ENCODE measurements at regions not wholly inside any gene's neighbourhood (a gene's known extent, or its start where the extent isn't known, plus 50 kb on each side); places are given as distances from the start of the nearest gene placed in this dataset.

- Histone ChIP-seq H3K4me1 (no peaks in the 10 kb centered on the region), H3K27me3 (no peaks in the 10 kb centered on the region), H3K9me3 (peaks cover 0 to 6% (median 3%) of the 10 kb centered on the region in 4 donors), H3K27ac (no peak overlapping the region), H3K36me3 (no peaks in the 10 kb centered on the region), H3K4me3 (no peak overlapping the region)
- intact Hi-C loops (cut with DNase I; ENCODE audit: low total_unique reads): no loop called here
- no peak for DNase-seq
- TF ChIP-seq, protein P1, sequence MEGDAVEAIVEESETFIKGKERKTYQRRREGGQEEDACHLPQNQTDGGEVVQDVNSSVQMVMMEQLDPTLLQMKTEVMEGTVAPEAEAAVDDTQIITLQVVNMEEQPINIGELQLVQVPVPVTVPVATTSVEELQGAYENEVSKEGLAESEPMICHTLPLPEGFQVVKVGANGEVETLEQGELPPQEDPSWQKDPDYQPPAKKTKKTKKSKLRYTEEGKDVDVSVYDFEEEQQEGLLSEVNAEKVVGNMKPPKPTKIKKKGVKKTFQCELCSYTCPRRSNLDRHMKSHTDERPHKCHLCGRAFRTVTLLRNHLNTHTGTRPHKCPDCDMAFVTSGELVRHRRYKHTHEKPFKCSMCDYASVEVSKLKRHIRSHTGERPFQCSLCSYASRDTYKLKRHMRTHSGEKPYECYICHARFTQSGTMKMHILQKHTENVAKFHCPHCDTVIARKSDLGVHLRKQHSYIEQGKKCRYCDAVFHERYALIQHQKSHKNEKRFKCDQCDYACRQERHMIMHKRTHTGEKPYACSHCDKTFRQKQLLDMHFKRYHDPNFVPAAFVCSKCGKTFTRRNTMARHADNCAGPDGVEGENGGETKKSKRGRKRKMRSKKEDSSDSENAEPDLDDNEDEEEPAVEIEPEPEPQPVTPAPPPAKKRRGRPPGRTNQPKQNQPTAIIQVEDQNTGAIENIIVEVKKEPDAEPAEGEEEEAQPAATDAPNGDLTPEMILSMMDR (IDR thresholded peaks at IDR 0.05): no peak
- TF ChIP-seq POLR2A (IDR thresholded peaks at IDR 0.05) (no peak), EP300 (IDR thresholded peaks at IDR 0.05) (no peak), POLR2AphosphoS5 (IDR thresholded peaks at IDR 0.05) (no peak)
- 67 to 77% (median 72%) methylated on average over 2 of the region's 2 CpGs for WGBS, 5 donors
Measured at GRCh38 chr14:45998554-45998953, 653.0 kb downstream of the RPL10L start.

- H3K36me3 ChIP-seq: no peaks in the 10 kb centered on the region
- no peaks in the 10 kb centered on the region for H3K4me1 ChIP-seq
- 84 to 89% (median 87%) methylated on average over 3 of the region's 3 CpGs for WGBS, 5 donors
- intact Hi-C loops (cut with DNase I; ENCODE audit: low total_unique reads): no loop called here
- no peaks in the 10 kb centered on the region for H3K27me3 ChIP-seq
- H3K9me3 ChIP-seq: peaks cover 0 to 8% (median 0%) of the 10 kb centered on the region in 4 donors
- no peak overlapping the region for H3K4me3 ChIP-seq
- DNase-seq: no peak
- TF ChIP-seq, protein P1 (IDR thresholded peaks at IDR 0.05): peak in 1 of 7 experiments; percentile 9
- TF ChIP-seq POLR2AphosphoS5 (IDR thresholded peaks at IDR 0.05): no peak
- no peak overlapping the region for H3K27ac ChIP-seq
Measured at GRCh38 chr14:45990252-45990651, 661.3 kb downstream of the RPL10L start.

GRCh38 chr14:45976001-45976400, 675.6 kb downstream of the RPL10L start:
- Histone ChIP-seq H3K27me3 (no peaks in the 10 kb centered on the region), H3K4me3 (no peak overlapping the region), H3K36me3 (no peaks in the 10 kb centered on the region), H3K27ac (no peak overlapping the region), H3K4me1 (no peaks in the 10 kb centered on the region), H3K9me3 (no peaks in the 10 kb centered on the region)
- 75 to 86% (median 79%) methylated on average over 2 of the region's 2 CpGs for WGBS, 5 donors
- intact Hi-C loops (cut with DNase I; ENCODE audit: low total_unique reads): no loop called here
- DNase-seq: no peak
- TF ChIP-seq POLR2A (IDR thresholded peaks at IDR 0.05) (no peak), EP300 (IDR thresholded peaks at IDR 0.05) (no peak), POLR2AphosphoS5 (IDR thresholded peaks at IDR 0.05) (no peak)
- TF ChIP-seq, protein P1 (IDR thresholded peaks at IDR 0.05): no peak

- H3K27ac ChIP-seq: no peak overlapping the region
- DNase-seq: no peak
Measured at GRCh38 chr14:45972416-45972815, 679.2 kb downstream of the RPL10L start.

More at GRCh38 chr14:45972416-45972815, 679.2 kb downstream of the RPL10L start:
- H3K27me3 ChIP-seq: no peaks in the 10 kb centered on the region
- no peak overlapping the region for H3K4me3 ChIP-seq
- no peaks in the 10 kb centered on the region for H3K4me1 ChIP-seq
- intact Hi-C loops (cut with DNase I; ENCODE audit: low total_unique reads): no loop called here
- WGBS, 5 donors: 67 to 81% (median 68%) methylated on average over 4 of the region's 4 CpGs
- H3K36me3 ChIP-seq: no peaks in the 10 kb centered on the region
- H3K9me3 ChIP-seq: no peaks in the 10 kb centered on the region
- TF ChIP-seq POLR2AphosphoS5 (IDR thresholded peaks at IDR 0.05) (no peak), EP300 (IDR thresholded peaks at IDR 0.05) (no peak), POLR2A (IDR thresholded peaks at IDR 0.05) (no peak)
- TF ChIP-seq, protein P1 (IDR thresholded peaks at IDR 0.05): no peak
